PC-3 (cell line): ENCODE measurements at regions not wholly inside any gene's neighbourhood (a gene's known extent, or its start where the extent isn't known, plus 50 kb on each side); places are given as distances from the start of the nearest gene placed in this dataset.
"Not testable (repeated sequence)": the region's sequence is repeated elsewhere in the genome, so short reads cannot be mapped to it uniquely, and the experiment has no call there.

Source experiments
- ATAC-seq: fragments of 200-7000 bp; cut with Tn5 transposase; 2 replicates; pipeline ENCODE4 v1.9.1; 2020; ENCODE audit warnings: mild to moderate bottlenecking, moderate library complexity
- BruUV-seq: library from RNA; stranded (reverse); fragments of 400-500 nt; replicated peaks from 2 replicates; lab custom pipeline; 2021; lab: Mats Ljungman, UMichigan
- CTCF ChIA-PET: fragments of 300-600 bp; sonication (Branson Sonifier 250); formaldehyde crosslinking; loops from one replicate; lab custom pipeline; 2022; ENCODE audit warnings: antibody characterized with exemption; lab: Charles Lee
- POLR2A ChIA-PET: fragments of 300-600 bp; sonication (Branson Sonifier 250); formaldehyde crosslinking; loops from one replicate; lab custom pipeline; 2022; ENCODE audit warnings: antibody characterized with exemption; ENCODE audit not compliant: unreplicated experiment; lab: Charles Lee
- DNase-seq: peaks from one replicate; pipeline ENCODE4 v3.0.0-alpha.2; 2015
- H2AFZ ChIP-seq: fragments of 300-600 bp; sonication (generic); 2 replicates; pipeline ENCODE4 v1.6.0; 2016; ENCODE audit warnings: antibody characterized with exemption, low read length
- H3F3A ChIP-seq: fragments of 300-600 bp; sonication (generic); one replicate; pipeline ENCODE4 v1.6.0; 2017; ENCODE audit warnings: antibody characterized with exemption, low read length, control low read depth, mild to moderate bottlenecking; ENCODE audit not compliant: unreplicated experiment
- H3K27ac ChIP-seq: fragments of 300-600 bp; sonication (generic); 2 replicates; pipeline ENCODE4 v1.5.1; 2016; ENCODE audit warnings: mild to moderate bottlenecking, low read length
- H3K27me3 ChIP-seq: fragments of 300-600 bp; sonication (generic); 2 replicates; pipeline ENCODE4 v1.6.1; 2016; ENCODE audit warnings: low read length, mixed read lengths
- H3K36me3 ChIP-seq: fragments of 300-600 bp; sonication (generic); 2 replicates; pipeline ENCODE4 v1.6.1; 2016; ENCODE audit warnings: low read depth, mixed run types, low read length, mixed read lengths
- H3K4me1 ChIP-seq: fragments of 300-600 bp; sonication (generic); 2 replicates; pipeline ENCODE4 v1.5.1; 2016; ENCODE audit warnings: low read length; ENCODE audit not compliant: insufficient read depth
- H3K4me2 ChIP-seq: fragments of 300-600 bp; sonication (generic); 2 replicates; pipeline ENCODE4 v1.6.0; 2016; ENCODE audit warnings: low read length
- H3K4me3 ChIP-seq: fragments of 300-600 bp; sonication (generic); 2 replicates; pipeline ENCODE4 v1.5.1; 2016; ENCODE audit warnings: mild to moderate bottlenecking, low read length, mixed read lengths
- H3K79me2 ChIP-seq: fragments of 300-600 bp; sonication (generic); 2 replicates; pipeline ENCODE4 v1.6.1; 2017; ENCODE audit warnings: low read length, mixed read lengths
- H3K9ac ChIP-seq: fragments of 300-600 bp; sonication (generic); 2 replicates; pipeline ENCODE4 v1.6.0; 2016; ENCODE audit warnings: mild to moderate bottlenecking, low read length
- H3K9me2 ChIP-seq: fragments of 300-600 bp; sonication (generic); replicated peaks from 2 replicates; pipeline ENCODE4 v1.6.1; 2016; ENCODE audit warnings: mixed run types, low read length, mixed read lengths
- H3K9me3 ChIP-seq: fragments of 300-600 bp; sonication (generic); 2 replicates; pipeline ENCODE4 v1.6.1; 2016; ENCODE audit warnings: low read length, mixed read lengths
- H4K20me1 ChIP-seq: fragments of 300-600 bp; sonication (generic); 2 replicates; pipeline ENCODE4 v1.6.1; 2016; ENCODE audit warnings: low read length, mixed read lengths
- EZH2 ChIP-seq: fragments of 300-600 bp; sonication (generic); IDR thresholded peaks from one replicate; pipeline ENCODE4 v1.6.1; 2017; ENCODE audit warnings: antibody characterized with exemption, mild to moderate bottlenecking, low read length; ENCODE audit not compliant: unreplicated experiment
- EZH2phosphoT487 ChIP-seq: fragments of 300-600 bp; sonication (generic); IDR thresholded peaks from 2 replicates; pipeline ENCODE4 v1.6.1; 2018; ENCODE audit warnings: mild to moderate bottlenecking, antibody characterized with exemption, low read length, borderline replicate concordance
- intact Hi-C: fragments of 100-400 bp; cut with micrococcal nuclease; formaldehyde crosslinking; loops from 2 replicates; pipeline ENCODE4 v1.9.0; 2023
- TF ChIP-seq, protein P1 (sequence below): fragments of 300-600 bp; sonication (generic); conservative IDR thresholded peaks from 2 replicates; pipeline ENCODE4 v1.5.1; 2017; ENCODE audit warnings: antibody characterized with exemption, low read depth, mild to moderate bottlenecking, low read length

DNA sequence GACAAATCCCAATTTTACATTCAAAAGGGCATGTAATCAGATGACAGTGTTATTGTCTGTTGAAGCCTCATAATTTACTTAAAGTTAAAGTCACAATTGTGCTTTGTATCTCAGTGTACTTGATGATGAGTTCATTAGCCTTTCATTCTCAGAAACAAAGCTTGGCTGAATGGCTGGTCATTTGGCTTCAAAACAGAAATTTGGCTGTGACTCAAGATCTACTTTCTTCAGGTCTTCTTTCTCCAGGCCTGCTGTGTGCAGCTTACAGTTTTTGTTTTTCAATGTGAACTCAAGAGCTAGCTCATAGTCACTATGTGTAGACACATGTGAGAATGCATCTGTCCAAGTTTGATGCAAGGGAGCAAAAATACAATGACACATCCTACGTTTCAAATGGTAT is 2003.6 kb upstream of the WWC1 start:
- TF ChIP-seq, protein P1, sequence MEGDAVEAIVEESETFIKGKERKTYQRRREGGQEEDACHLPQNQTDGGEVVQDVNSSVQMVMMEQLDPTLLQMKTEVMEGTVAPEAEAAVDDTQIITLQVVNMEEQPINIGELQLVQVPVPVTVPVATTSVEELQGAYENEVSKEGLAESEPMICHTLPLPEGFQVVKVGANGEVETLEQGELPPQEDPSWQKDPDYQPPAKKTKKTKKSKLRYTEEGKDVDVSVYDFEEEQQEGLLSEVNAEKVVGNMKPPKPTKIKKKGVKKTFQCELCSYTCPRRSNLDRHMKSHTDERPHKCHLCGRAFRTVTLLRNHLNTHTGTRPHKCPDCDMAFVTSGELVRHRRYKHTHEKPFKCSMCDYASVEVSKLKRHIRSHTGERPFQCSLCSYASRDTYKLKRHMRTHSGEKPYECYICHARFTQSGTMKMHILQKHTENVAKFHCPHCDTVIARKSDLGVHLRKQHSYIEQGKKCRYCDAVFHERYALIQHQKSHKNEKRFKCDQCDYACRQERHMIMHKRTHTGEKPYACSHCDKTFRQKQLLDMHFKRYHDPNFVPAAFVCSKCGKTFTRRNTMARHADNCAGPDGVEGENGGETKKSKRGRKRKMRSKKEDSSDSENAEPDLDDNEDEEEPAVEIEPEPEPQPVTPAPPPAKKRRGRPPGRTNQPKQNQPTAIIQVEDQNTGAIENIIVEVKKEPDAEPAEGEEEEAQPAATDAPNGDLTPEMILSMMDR: no peak
- no peak for TF ChIP-seq EZH2phosphoT487
- no peak for TF ChIP-seq EZH2
- intact Hi-C loops: no loop called here
- Histone ChIP-seq H4K20me1 (no peaks in the 10 kb centered on the region), H3K4me1 (no peaks in the 10 kb centered on the region), H3K27me3 (no peaks in the 10 kb centered on the region), H3K27ac (no peak overlapping the region), H3K4me3 (no peak overlapping the region), H3K36me3 (no peaks in the 10 kb centered on the region), H3K9ac (no peak overlapping the region), H3K9me3 (no peaks in the 10 kb centered on the region; the same call in 1 of the 2 replicates), H2AFZ (no peak overlapping the region), H3K9me2 (no peaks in the 10 kb centered on the region), H3F3A (no peaks in the 10 kb centered on the region), H3K4me2 (no peak overlapping the region), H3K79me2 (no peaks in the 10 kb centered on the region)
- ChIA-PET CTCF (no interaction called here), POLR2A (no interaction called here)
- DNase-seq (no peak), ATAC-seq (no peak)
- no TSS peak for BruUV-seq

DNA sequence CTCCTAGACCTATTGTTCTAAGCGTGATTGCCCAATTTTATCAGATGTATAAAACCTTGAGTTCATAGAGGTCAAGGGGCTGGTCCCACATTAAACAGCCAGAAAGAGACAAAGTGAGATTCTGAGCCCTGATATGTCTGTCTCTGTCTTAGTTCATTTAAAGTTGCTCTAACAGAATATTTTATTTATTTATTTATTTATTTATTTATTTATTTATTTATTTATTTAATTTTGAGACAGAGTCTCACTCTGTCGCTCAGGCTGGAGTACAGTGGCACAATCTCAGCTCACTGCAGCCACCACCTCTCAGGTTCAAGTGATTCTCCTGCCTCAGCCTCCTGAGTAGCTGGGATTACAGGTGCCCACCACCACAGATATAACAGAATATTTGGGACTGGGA is 1999.6 kb upstream of the WWC1 start:
- H3K79me2 ChIP-seq, H3F3A ChIP-seq, CTCF ChIA-PET, DNase-seq, POLR2A ChIA-PET, H3K4me2 ChIP-seq, intact Hi-C loops, H3K27ac ChIP-seq, H3K4me1 ChIP-seq, H3K9ac ChIP-seq, H4K20me1 ChIP-seq, H3K9me3 ChIP-seq, ATAC-seq, H3K4me3 ChIP-seq, BruUV-seq, H3K36me3 ChIP-seq, H2AFZ ChIP-seq, H3K27me3 ChIP-seq, H3K9me2 ChIP-seq: not testable (repeated sequence)

DNA sequence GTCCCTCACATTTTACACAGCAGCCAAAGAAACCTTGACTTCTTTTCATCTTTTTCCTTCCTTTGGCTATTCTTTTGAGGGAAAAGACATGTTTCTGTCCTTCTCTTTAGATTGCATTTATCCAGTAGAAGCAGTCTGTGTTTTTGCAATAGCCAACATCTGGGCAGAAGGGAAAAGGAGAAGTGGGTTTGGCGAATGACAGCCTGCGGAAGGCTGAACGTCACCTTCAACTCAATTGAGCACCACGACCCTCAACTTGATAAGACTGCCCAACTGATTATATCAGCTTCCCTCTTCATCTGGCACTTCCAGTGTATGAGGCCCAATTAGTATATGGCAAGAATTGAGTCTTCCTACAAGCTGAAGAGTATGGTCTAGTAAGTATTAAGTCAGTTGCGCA is 1997.6 kb upstream of the WWC1 start:
- no TSS peak for BruUV-seq
- DNase-seq: no peak
- H2AFZ ChIP-seq: no peak overlapping the region
- ATAC-seq: no peak
- H3K4me3 ChIP-seq: no peak overlapping the region
- no peaks in the 10 kb centered on the region for H3K9me2 ChIP-seq
- TF ChIP-seq, protein P1: no peak
- TF ChIP-seq EZH2 (no peak), EZH2phosphoT487 (no peak)
- no peak overlapping the region for H3K9ac ChIP-seq
- H3K36me3 ChIP-seq: no peaks in the 10 kb centered on the region
- H3K4me1 ChIP-seq: no peaks in the 10 kb centered on the region
- H3K27me3 ChIP-seq: no peaks in the 10 kb centered on the region
- POLR2A ChIA-PET: no interaction called here
- H4K20me1 ChIP-seq: no peaks in the 10 kb centered on the region
- H3K4me2 ChIP-seq: no peak overlapping the region
- intact Hi-C loops: no loop called here
- H3F3A ChIP-seq: no peaks in the 10 kb centered on the region
- H3K79me2 ChIP-seq: no peaks in the 10 kb centered on the region
- no peak overlapping the region for H3K27ac ChIP-seq
- CTCF ChIA-PET: no interaction called here
- no peaks in the 10 kb centered on the region; the same call in 1 of the 2 replicates for H3K9me3 ChIP-seq
